ENCODE measurements at regions not wholly inside any gene's neighbourhood (a gene's known extent, or its start where the extent isn't known, plus 50 kb on each side); places are given as distances from the start of the nearest gene placed in this dataset.
"Not testable (repeated sequence)": the region's sequence is repeated elsewhere in the genome, so short reads cannot be mapped to it uniquely, and the experiment has no call there.

DNA sequence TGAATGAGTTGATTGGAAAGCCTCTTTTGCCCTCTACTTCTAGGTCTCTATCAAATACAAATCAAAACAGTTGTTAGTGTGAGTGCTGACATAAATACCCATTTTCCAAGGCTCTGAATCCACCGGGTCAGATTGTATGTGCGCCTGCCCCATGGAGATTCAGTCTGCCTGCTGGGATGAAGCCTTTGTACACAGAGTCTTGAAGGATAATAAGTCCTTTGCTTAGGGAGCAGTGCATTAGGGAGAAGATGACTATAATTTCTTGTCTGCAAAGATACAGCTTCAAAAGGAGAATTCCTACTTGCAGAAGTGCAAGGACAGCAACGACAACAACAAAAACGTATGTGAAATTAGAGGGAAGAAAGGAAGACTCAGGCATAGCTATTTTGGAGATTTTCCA, 90.3 kb upstream of the VRK1 start:
- TF ChIP-seq, protein P1, sequence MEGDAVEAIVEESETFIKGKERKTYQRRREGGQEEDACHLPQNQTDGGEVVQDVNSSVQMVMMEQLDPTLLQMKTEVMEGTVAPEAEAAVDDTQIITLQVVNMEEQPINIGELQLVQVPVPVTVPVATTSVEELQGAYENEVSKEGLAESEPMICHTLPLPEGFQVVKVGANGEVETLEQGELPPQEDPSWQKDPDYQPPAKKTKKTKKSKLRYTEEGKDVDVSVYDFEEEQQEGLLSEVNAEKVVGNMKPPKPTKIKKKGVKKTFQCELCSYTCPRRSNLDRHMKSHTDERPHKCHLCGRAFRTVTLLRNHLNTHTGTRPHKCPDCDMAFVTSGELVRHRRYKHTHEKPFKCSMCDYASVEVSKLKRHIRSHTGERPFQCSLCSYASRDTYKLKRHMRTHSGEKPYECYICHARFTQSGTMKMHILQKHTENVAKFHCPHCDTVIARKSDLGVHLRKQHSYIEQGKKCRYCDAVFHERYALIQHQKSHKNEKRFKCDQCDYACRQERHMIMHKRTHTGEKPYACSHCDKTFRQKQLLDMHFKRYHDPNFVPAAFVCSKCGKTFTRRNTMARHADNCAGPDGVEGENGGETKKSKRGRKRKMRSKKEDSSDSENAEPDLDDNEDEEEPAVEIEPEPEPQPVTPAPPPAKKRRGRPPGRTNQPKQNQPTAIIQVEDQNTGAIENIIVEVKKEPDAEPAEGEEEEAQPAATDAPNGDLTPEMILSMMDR (IDR thresholded peaks at IDR 0.05; ENCODE audit: insufficient read depth, low read depth, low read length, missing control alignments): no peak

DNA sequence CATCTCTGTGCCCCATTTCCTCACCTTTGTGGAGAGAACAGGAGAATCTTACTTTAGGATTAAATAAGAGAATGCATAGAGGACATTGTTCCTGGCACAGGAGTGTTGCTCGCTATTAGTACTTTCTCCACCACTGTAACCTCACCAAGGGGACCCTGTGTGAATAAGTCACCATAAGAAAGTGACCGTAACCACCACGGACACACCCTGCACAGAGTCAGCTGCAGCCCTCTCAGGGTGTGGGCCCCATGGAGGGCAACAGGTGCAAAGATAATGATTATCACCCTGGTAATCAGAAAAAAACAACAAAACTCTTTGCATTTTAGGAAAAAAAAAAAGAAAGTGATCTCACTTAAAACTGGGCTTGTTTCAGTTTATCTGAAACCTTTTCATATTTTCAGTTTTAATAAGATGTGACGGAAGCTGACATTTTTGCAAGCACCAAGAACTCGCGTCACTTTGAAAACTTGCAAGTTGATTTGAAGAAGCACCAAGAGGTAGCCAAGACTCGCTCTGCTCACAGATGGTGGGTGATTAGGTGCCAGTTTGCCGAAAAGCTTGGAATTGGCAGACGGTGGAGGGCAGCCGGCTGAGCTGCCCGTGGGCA, 87.0 kb upstream of the VRK1 start:
- no peak overlapping the region for H3K4me3 ChIP-seq (ENCODE audit: low read length)
- TF ChIP-seq, protein P1 (IDR thresholded peaks at IDR 0.05; ENCODE audit: insufficient read depth, low read depth, low read length, missing control alignments): no peak

More for the DNA sequence above, 90.3 kb upstream of the VRK1 start:
- H3K4me3 ChIP-seq (ENCODE audit: low read length): no peak overlapping the region
- no peak for DNase-seq (ENCODE audit: low read depth)

DNA sequence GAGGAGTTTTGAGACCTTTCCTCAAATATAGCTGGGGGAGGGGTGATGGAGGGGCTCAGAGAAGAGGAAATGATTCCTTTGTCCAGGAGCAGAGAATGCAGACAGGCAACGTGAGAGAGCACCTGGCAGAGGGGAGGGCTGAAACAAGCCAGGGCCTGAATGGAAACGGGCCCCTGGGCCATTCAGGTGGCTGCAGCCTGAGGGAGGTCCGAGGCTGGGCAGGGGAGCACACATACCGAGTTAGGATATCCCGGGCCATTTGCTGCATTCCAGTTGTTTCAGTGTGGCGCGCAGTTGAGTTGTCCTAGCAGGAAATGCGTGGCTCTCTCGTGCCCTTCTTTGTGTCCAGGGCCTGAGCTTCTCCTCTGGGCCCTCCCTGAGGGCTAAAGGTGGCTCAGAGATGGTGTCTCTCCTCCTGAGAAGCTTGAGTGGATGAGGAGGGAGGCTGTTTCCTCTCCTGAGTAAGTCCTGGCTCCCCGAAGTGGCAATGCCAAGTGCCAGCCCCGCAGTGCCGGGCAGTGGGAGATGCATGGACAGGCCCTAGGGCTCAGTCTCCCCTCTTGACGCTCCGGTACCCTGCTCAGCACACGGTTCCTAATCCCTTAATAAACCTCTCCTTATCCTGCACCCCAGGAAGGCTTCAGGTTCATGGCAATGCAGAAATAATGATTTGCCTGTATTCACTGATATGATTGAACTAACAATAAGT, 85.5 kb upstream of the VRK1 start:
- TF ChIP-seq, protein P1 (IDR thresholded peaks at IDR 0.05; ENCODE audit: insufficient read depth, low read depth, low read length, missing control alignments): no peak
- no peak for DNase-seq (ENCODE audit: low read depth)

More for the DNA sequence above, 87.0 kb upstream of the VRK1 start:
- no peak for DNase-seq (ENCODE audit: low read depth)

DNA sequence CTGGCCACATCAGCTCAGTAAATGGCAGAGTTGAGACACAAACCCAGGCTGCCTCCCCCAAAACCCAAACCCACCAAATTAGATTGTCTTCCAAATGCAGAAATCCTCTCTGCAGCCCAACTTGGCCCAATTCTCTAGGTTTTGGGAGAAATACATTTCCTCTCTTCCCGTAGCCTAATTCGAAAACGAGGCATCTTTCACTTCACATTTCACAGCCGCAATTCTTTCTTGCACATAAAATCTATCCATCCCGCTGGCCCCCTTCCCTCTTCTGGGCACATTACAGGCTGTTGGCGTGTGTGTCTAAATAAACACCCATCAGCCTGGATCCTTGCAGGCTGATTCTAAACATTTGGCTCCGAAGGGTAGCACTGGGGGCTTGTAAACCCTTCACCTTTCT, 83.8 kb upstream of the VRK1 start:
- DNase-seq (ENCODE audit: low read depth): no peak
- H3K4me3 ChIP-seq (ENCODE audit: low read length): no peak overlapping the region
- TF ChIP-seq, protein P1 (IDR thresholded peaks at IDR 0.05; ENCODE audit: insufficient read depth, low read depth, low read length, missing control alignments): no peak

More for the DNA sequence above, 85.5 kb upstream of the VRK1 start:
- H3K4me3 ChIP-seq (ENCODE audit: low read length): no peak overlapping the region

DNA sequence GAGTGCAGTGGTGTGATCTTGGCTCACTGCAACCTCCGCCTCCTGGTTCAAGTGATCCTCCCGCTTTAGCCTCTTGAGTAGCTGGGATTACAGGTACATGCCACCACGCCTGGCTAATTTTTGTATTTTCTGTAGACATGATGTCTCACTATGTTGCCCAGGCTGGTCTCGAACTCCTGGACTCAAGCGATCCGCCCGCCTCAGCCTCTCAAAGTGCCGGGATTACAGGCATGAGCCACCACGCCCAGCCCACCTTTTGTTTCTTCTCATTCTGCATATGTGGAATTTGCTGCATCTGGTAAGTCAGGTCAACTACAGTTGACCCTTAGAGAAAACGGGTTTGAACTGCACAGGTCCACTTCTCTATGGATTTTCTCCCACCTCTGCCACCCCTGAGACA, 82.6 kb upstream of the VRK1 start:
- DNase-seq (ENCODE audit: low read depth); H3K4me3 ChIP-seq (ENCODE audit: low read length): not testable (repeated sequence)

DNA sequence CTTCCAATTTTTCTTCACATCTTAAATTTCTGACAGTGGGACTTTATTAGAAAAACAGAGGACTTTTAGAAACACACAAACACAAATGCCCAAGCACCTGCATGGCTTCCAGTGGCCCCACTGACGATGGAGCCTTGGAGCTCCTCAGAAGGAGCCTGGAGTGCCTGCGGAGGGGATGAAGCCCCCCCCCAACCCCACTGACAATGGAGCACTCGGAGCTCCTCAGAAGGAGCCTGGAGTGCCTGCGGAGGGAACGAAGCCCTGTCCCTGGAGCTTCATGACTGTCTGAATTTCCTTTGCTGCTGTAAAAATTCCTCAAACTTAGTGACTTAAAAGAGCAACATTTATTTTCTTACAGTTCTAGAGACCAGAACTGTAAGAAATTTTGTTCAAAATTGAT, 80.1 kb upstream of the VRK1 start:
- H3K4me3 ChIP-seq (ENCODE audit: low read length): no peak overlapping the region
- TF ChIP-seq, protein P1 (IDR thresholded peaks at IDR 0.05; ENCODE audit: insufficient read depth, low read depth, low read length, missing control alignments): no peak
- no peak for DNase-seq (ENCODE audit: low read depth)

DNA sequence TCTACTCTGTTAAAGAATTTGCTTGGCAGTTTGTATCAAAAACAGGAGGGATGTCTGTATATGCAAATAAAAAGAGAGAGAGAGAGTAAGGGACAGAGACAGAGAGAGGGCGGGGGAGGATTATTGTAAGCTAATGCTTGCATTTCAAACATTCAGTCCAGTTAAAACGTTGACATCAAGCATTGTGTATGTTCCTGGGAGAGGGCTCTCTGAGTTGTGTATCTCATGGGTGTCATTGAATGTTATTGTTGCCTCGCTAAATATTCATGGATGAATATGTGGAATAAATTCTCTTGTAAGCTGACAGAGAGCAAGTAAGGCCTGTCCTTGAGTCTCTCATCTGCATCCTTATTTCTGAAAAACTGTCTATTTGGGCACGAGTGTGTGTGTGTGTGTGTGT, 78.8 kb upstream of the VRK1 start:
- TF ChIP-seq, protein P1 (IDR thresholded peaks at IDR 0.05; ENCODE audit: insufficient read depth, low read depth, low read length, missing control alignments): no peak
- DNase-seq (ENCODE audit: low read depth): no peak
- H3K4me3 ChIP-seq (ENCODE audit: low read length): no peak overlapping the region

DNA sequence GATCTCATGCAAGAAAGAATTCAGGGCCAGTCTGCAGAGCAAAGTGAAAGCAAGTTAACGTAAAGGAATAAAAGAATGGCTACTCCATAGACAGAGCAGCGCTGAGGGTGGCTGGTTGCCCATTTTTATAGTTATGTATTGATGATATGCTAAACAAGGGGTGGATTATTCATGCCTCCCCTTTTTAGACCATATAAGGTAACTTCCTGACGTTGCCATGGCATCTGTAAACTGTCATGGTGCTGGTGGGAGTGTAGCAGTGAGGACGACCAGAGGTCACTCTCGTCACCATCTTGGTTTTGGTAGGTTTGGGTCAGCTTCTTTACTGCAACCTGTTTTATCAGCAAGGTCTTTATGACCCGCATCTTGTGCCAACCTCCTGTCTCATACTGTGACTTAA, 76.5 kb upstream of the VRK1 start:
- H3K4me3 ChIP-seq (ENCODE audit: low read length); DNase-seq (ENCODE audit: low read depth): not testable (repeated sequence)

All from epithelial cell of esophagus (primary cell).